ENCODE measurements at regions not wholly inside any gene's neighbourhood (a gene's known extent, or its start where the extent isn't known, plus 50 kb on each side); places are given as distances from the start of the nearest gene placed in this dataset.
A peak's percentile ranks its signal among the peaks of the same experiment; 100 is the strongest.

DNA sequence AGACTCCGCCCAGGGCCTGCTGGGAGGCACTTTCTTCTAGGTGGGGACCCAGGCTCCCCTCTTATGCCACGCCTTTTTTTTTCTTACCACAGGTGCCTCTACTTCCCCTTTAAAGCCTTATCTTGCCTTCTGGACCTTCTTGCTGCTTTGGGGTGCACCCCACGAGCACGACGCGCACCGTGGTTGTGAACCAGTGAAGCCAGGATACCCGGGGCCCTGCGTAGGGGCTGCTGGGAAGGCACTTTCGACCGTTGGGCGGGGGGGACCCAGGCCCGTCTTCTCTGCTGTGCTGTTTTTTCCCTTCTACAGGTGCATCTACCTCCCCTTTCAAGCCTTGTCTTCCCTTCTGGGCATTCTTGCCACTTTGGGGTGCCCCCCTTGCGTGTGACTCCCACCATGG is 305.4 kb downstream of the ALG10 start:
- Histone ChIP-seq H3K4me3 (ENCODE audit: low read depth in 2 of 2, low read length in 1 of 2) (no peak overlapping the region), H3K4me1 (ENCODE audit: control insufficient read depth in 1 of 2, insufficient read depth in 2 of 2, low read depth in 1 of 2, low read length in 1 of 2) (no peaks in the 10 kb centered on the region), H3K36me3 (replicated peaks in 1 of 2; ENCODE audit: control insufficient read depth in 1 of 2, insufficient read depth in 2 of 2, low read length in 1 of 2) (no peaks in the 10 kb centered on the region), H3K4me2 (no peak overlapping the region), H3K27me3 (ENCODE audit: insufficient read depth) (peaks cover 95% of the 10 kb centered on the region), H3K9me2 (no peaks in the 10 kb centered on the region), H3K9ac (no peak overlapping the region), H4K20me1 (ENCODE audit: insufficient read depth) (no peaks in the 10 kb centered on the region), H2AFZ (ENCODE audit: low read depth) (no peak overlapping the region), H3K9me3 (no peaks in the 10 kb centered on the region), H3F3A (replicated peaks; ENCODE audit: insufficient read depth) (no peaks in the 10 kb centered on the region), H3K79me2 (ENCODE audit: insufficient read depth) (no peaks in the 10 kb centered on the region), H3K27ac (ENCODE audit: low read depth in 2 of 2, low read length in 1 of 2) (no peak overlapping the region)
- 15% methylated on average over 14 of the region's 14 CpGs for WGBS (ENCODE audit: low lambda C conversion rate)
- TF ChIP-seq RAD21 (IDR thresholded peaks at IDR 0.05; ENCODE audit: low read length) (no peak), RCOR1 (IDR thresholded peaks at IDR 0.05; ENCODE audit: low read length) (no peak), MXI1 (IDR thresholded peaks at IDR 0.05; ENCODE audit: low read depth, low read length) (no peak), SMC3 (IDR thresholded peaks at IDR 0.05; ENCODE audit: low read depth, low read length) (no peak), POLR2AphosphoS5 (IDR thresholded peaks at IDR 0.05; ENCODE audit: low read depth, low read length) (no peak), FOXM1 (IDR thresholded peaks at IDR 0.05; ENCODE audit: low read depth) (no peak), RFX5 (IDR thresholded peaks at IDR 0.05; ENCODE audit: low read length) (no peak), YY1 (IDR thresholded peaks at IDR 0.05; ENCODE audit: low read depth) (no peak), TCF12 (IDR thresholded peaks at IDR 0.05) (no peak), EP300 (IDR thresholded peaks at IDR 0.05; ENCODE audit: borderline replicate concordance in 1 of 2, low read depth in 1 of 2, low read length in 1 of 2) (no peak), NRF1 (IDR thresholded peaks at IDR 0.05; ENCODE audit: low read depth, low read length) (no peak), GATA2 (CRISPR knock-in tag; IDR thresholded peaks at IDR 0.05) (no peak), ELF1 (IDR thresholded peaks at IDR 0.05) (no peak)
- TF ChIP-seq, protein P1, sequence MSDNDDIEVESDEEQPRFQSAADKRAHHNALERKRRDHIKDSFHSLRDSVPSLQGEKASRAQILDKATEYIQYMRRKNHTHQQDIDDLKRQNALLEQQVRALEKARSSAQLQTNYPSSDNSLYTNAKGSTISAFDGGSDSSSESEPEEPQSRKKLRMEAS (IDR thresholded peaks at IDR 0.05; ENCODE audit: low read depth), result no peak
- TF ChIP-seq, protein P2, sequence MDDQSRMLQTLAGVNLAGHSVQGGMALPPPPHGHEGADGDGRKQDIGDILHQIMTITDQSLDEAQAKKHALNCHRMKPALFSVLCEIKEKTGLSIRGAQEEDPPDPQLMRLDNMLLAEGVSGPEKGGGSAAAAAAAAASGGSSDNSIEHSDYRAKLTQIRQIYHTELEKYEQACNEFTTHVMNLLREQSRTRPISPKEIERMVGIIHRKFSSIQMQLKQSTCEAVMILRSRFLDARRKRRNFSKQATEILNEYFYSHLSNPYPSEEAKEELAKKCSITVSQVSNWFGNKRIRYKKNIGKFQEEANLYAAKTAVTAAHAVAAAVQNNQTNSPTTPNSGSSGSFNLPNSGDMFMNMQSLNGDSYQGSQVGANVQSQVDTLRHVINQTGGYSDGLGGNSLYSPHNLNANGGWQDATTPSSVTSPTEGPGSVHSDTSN (IDR thresholded peaks at IDR 0.05), result no peak
- TF ChIP-seq, protein P3, sequence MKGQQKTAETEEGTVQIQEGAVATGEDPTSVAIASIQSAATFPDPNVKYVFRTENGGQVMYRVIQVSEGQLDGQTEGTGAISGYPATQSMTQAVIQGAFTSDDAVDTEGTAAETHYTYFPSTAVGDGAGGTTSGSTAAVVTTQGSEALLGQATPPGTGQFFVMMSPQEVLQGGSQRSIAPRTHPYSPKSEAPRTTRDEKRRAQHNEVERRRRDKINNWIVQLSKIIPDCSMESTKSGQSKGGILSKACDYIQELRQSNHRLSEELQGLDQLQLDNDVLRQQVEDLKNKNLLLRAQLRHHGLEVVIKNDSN (IDR thresholded peaks at IDR 0.05; ENCODE audit: borderline replicate concordance, low read depth), result no peak
- TF ChIP-seq, protein P4, sequence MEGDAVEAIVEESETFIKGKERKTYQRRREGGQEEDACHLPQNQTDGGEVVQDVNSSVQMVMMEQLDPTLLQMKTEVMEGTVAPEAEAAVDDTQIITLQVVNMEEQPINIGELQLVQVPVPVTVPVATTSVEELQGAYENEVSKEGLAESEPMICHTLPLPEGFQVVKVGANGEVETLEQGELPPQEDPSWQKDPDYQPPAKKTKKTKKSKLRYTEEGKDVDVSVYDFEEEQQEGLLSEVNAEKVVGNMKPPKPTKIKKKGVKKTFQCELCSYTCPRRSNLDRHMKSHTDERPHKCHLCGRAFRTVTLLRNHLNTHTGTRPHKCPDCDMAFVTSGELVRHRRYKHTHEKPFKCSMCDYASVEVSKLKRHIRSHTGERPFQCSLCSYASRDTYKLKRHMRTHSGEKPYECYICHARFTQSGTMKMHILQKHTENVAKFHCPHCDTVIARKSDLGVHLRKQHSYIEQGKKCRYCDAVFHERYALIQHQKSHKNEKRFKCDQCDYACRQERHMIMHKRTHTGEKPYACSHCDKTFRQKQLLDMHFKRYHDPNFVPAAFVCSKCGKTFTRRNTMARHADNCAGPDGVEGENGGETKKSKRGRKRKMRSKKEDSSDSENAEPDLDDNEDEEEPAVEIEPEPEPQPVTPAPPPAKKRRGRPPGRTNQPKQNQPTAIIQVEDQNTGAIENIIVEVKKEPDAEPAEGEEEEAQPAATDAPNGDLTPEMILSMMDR (IDR thresholded peaks at IDR 0.05), result no peak
- CTCF ChIA-PET, result no interaction called here
- no peak for DNase-seq
- POLR2A ChIA-PET, result no interaction called here

DNA sequence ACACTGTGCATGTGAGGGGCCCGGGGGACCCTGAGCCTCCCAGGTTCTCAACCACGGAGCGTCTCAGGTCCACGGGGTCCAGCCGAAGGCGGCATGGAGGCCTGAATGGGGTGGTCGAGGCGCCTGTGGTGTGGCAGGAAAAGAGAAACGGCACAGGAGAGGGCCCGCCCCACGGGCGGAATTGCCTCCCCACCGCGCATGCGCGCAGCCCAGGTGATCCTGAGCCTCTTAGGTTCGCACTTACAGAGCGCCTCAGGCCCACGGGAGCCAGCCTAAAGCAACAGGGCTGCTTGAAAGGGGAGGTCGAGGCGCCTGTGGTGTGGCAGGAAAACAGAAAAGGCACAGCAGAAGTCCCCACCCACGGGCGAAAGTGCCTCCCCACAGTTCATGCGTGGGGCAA is 311.0 kb downstream of the ALG10 start:
- Histone ChIP-seq H4K20me1 (ENCODE audit: insufficient read depth) (no peaks in the 10 kb centered on the region), H3K9ac (no peak overlapping the region), H3K27ac (ENCODE audit: low read depth in 2 of 2, low read length in 1 of 2) (no peak overlapping the region), H3K4me2 (peak overlapping the region; percentile 41; the same call in 1 of the 2 replicates), H3K9me3 (no peaks in the 10 kb centered on the region), H3K9me2 (no peaks in the 10 kb centered on the region), H3K79me2 (ENCODE audit: insufficient read depth) (no peaks in the 10 kb centered on the region), H3K27me3 (ENCODE audit: insufficient read depth) (peaks cover 89% of the 10 kb centered on the region), H3F3A (replicated peaks; ENCODE audit: insufficient read depth) (no peaks in the 10 kb centered on the region), H2AFZ (ENCODE audit: low read depth) (no peak overlapping the region), H3K4me1 (ENCODE audit: control insufficient read depth in 1 of 2, insufficient read depth in 2 of 2, low read depth in 1 of 2, low read length in 1 of 2) (no peaks in the 10 kb centered on the region), H3K4me3 (ENCODE audit: low read depth in 2 of 2, low read length in 1 of 2) (no peak overlapping the region), H3K36me3 (replicated peaks in 1 of 2; ENCODE audit: control insufficient read depth in 1 of 2, insufficient read depth in 2 of 2, low read length in 1 of 2) (no peaks in the 10 kb centered on the region)
- WGBS (ENCODE audit: low lambda C conversion rate), result 11% methylated on average over 18 of the region's 24 CpGs
- TF ChIP-seq, protein P2 (IDR thresholded peaks at IDR 0.05), result no peak
- TF ChIP-seq NRF1 (IDR thresholded peaks at IDR 0.05; ENCODE audit: low read depth, low read length), result no peak
- no peak for TF ChIP-seq YY1 (IDR thresholded peaks at IDR 0.05; ENCODE audit: low read depth)
- no peak for TF ChIP-seq RCOR1 (IDR thresholded peaks at IDR 0.05; ENCODE audit: low read length)
- TF ChIP-seq, protein P5, sequence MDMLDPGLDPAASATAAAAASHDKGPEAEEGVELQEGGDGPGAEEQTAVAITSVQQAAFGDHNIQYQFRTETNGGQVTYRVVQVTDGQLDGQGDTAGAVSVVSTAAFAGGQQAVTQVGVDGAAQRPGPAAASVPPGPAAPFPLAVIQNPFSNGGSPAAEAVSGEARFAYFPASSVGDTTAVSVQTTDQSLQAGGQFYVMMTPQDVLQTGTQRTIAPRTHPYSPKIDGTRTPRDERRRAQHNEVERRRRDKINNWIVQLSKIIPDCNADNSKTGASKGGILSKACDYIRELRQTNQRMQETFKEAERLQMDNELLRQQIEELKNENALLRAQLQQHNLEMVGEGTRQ (IDR thresholded peaks at IDR 0.05; ENCODE audit: borderline replicate concordance, low read depth, low read length), result no peak
- no peak for TF ChIP-seq GATA2 (CRISPR knock-in tag; IDR thresholded peaks at IDR 0.05)
- no peak for TF ChIP-seq MXI1 (IDR thresholded peaks at IDR 0.05; ENCODE audit: low read depth, low read length)
- TF ChIP-seq TAF1 (IDR thresholded peaks at IDR 0.05; ENCODE audit: borderline replicate concordance, low read depth, low read length), result no peak
- no peak for TF ChIP-seq RXRA (IDR thresholded peaks at IDR 0.05; ENCODE audit: borderline replicate concordance, low read depth)
- TF ChIP-seq, protein P1 (IDR thresholded peaks at IDR 0.05; ENCODE audit: low read depth), result no peak
- TF ChIP-seq EP300 (IDR thresholded peaks at IDR 0.05; ENCODE audit: borderline replicate concordance in 1 of 2, low read depth in 1 of 2, low read length in 1 of 2), result no peak
- ChIA-PET POLR2A (no interaction called here), CTCF (no interaction called here)
- DNase-seq, result no peak
